ENCODE measurements at regions not wholly inside any gene's neighbourhood (a gene's known extent, or its start where the extent isn't known, plus 50 kb on each side); places are given as distances from the start of the nearest gene placed in this dataset.

GRCh38 chr10:3668276-3668965 lies 116.6 kb downstream of the KLF6 start:
- Histone ChIP-seq H2AFZ (ENCODE audit: low read length) (no peak overlapping the region), H3K27ac (ENCODE audit: low read depth, low read length, poor library complexity, severe bottlenecking) (no peak overlapping the region), H3K9me2 (ENCODE audit: low read depth, low read length) (no peaks in the 10 kb centered on the region), H3K9ac (ENCODE audit: low read length) (no peak overlapping the region), H3K27me3 (ENCODE audit: insufficient read depth, low read length) (no peaks in the 10 kb centered on the region), H3F3A (ENCODE audit: insufficient read depth, low read length) (no peaks in the 10 kb centered on the region), H3K4me3 (ENCODE audit: low read depth, low read length, poor library complexity, severe bottlenecking) (no peak overlapping the region), H3K4me1 (ENCODE audit: insufficient read depth, low read length, severe bottlenecking) (no peaks in the 10 kb centered on the region), H3K36me3 (ENCODE audit: insufficient read depth, low read length) (no peaks in the 10 kb centered on the region), H4K20me1 (ENCODE audit: insufficient read depth, low read length) (no peaks in the 10 kb centered on the region), H3K79me2 (ENCODE audit: insufficient read depth, low read length) (no peaks in the 10 kb centered on the region), H3K9me3 (ENCODE audit: low read length) (no peaks in the 10 kb centered on the region), H3K4me2 (ENCODE audit: low read length) (no peak overlapping the region)
- no peak for TF ChIP-seq EZH2 (IDR thresholded peaks at IDR 0.05; ENCODE audit: borderline replicate concordance, low read length)
- TF ChIP-seq CTCF (IDR thresholded peaks at IDR 0.05; ENCODE audit: low read length): no peak

GRCh38 chr10:3666525-3667302 lies 118.3 kb downstream of the KLF6 start:
- no peaks in the 10 kb centered on the region for H3K79me2 ChIP-seq (ENCODE audit: insufficient read depth, low read length)
- TF ChIP-seq EZH2 (IDR thresholded peaks at IDR 0.05; ENCODE audit: borderline replicate concordance, low read length) (no peak), CTCF (IDR thresholded peaks at IDR 0.05; ENCODE audit: low read length) (no peak)
- no peaks in the 10 kb centered on the region for H3K36me3 ChIP-seq (ENCODE audit: insufficient read depth, low read length)
- H3K9me3 ChIP-seq (ENCODE audit: low read length): no peaks in the 10 kb centered on the region
- no peaks in the 10 kb centered on the region for H3K9me2 ChIP-seq (ENCODE audit: low read depth, low read length)
- no peak overlapping the region for H3K27ac ChIP-seq (ENCODE audit: low read depth, low read length, poor library complexity, severe bottlenecking)
- no peaks in the 10 kb centered on the region for H3K27me3 ChIP-seq (ENCODE audit: insufficient read depth, low read length)
- H4K20me1 ChIP-seq (ENCODE audit: insufficient read depth, low read length): no peaks in the 10 kb centered on the region
- no peak overlapping the region for H3K4me2 ChIP-seq (ENCODE audit: low read length)
- H3K4me1 ChIP-seq (ENCODE audit: insufficient read depth, low read length, severe bottlenecking): no peaks in the 10 kb centered on the region
- no peak overlapping the region for H3K9ac ChIP-seq (ENCODE audit: low read length)
- H3F3A ChIP-seq (ENCODE audit: insufficient read depth, low read length): no peaks in the 10 kb centered on the region
- no peak overlapping the region for H3K4me3 ChIP-seq (ENCODE audit: low read depth, low read length, poor library complexity, severe bottlenecking)
- no peak overlapping the region for H2AFZ ChIP-seq (ENCODE audit: low read length)

- H3F3A ChIP-seq (ENCODE audit: insufficient read depth, low read length): no peaks in the 10 kb centered on the region
- no peak overlapping the region for H3K27ac ChIP-seq (ENCODE audit: low read depth, low read length, poor library complexity, severe bottlenecking)
- no peaks in the 10 kb centered on the region for H3K36me3 ChIP-seq (ENCODE audit: insufficient read depth, low read length)
- no peak overlapping the region for H2AFZ ChIP-seq (ENCODE audit: low read length)
- no peaks in the 10 kb centered on the region for H3K79me2 ChIP-seq (ENCODE audit: insufficient read depth, low read length)
- H3K9me3 ChIP-seq (ENCODE audit: low read length): no peaks in the 10 kb centered on the region
- H4K20me1 ChIP-seq (ENCODE audit: insufficient read depth, low read length): no peaks in the 10 kb centered on the region
- TF ChIP-seq CTCF (IDR thresholded peaks at IDR 0.05; ENCODE audit: low read length) (no peak), EZH2 (IDR thresholded peaks at IDR 0.05; ENCODE audit: borderline replicate concordance, low read length) (no peak)
- H3K4me1 ChIP-seq (ENCODE audit: insufficient read depth, low read length, severe bottlenecking): no peaks in the 10 kb centered on the region
- no peaks in the 10 kb centered on the region for H3K27me3 ChIP-seq (ENCODE audit: insufficient read depth, low read length)
- H3K4me3 ChIP-seq (ENCODE audit: low read depth, low read length, poor library complexity, severe bottlenecking): no peak overlapping the region
- no peak overlapping the region for H3K9ac ChIP-seq (ENCODE audit: low read length)
- no peaks in the 10 kb centered on the region for H3K9me2 ChIP-seq (ENCODE audit: low read depth, low read length)
- no peak overlapping the region for H3K4me2 ChIP-seq (ENCODE audit: low read length)
These were observed 119.6 kb downstream of the KLF6 start for GRCh38 chr10:3665316-3665908.
